Left ventricle myocardium superior (tissue), 1 donor: ENCODE measurements at regions not wholly inside any gene's neighbourhood (a gene's known extent, or its start where the extent isn't known, plus 50 kb on each side); places are given as distances from the start of the nearest gene placed in this dataset.

Experiments used
- ATAC-seq: fragments of 200-7000 bp; cut with Tn5 transposase; one replicate; pipeline ENCODE4 v1.9.1; 2020; ENCODE audit warnings: mild to moderate bottlenecking, moderate library complexity
- DNase-seq: peaks from one replicate; pipeline ENCODE4 v3.0.0-alpha.2; 2020
- intact Hi-C: fragments of 100-400 bp; cut with micrococcal nuclease; formaldehyde crosslinking; loops from one replicate; pipeline ENCODE4 v1.11.0; 2022
- donor health status: DM: no; HTN: yes; CAD: no; lungs with severe emphysema.

- ATAC-seq: no peak
- no peak for DNase-seq
- intact Hi-C loops: loop anchor here (10.0 kb wide), 1 partner anchor 1166 kb away; no protein-coding TSS in a partner anchor
These were observed 109.6 kb upstream of the PAQR3 start for GRCh38 chr4:79048878-79049277.

- intact Hi-C loops: loop anchor here (10.0 kb wide), 1 partner anchor 1167 kb away; no protein-coding TSS in a partner anchor
- no peak for ATAC-seq
- no peak for DNase-seq
These were observed 108.1 kb upstream of the PAQR3 start for GRCh38 chr4:79047316-79047715.

- ATAC-seq (no peak), DNase-seq (no peak)
- intact Hi-C loops: loop anchor here (10.0 kb wide), 1 partner anchor 1169 kb away; no protein-coding TSS in a partner anchor
These were observed 106.9 kb upstream of the PAQR3 start for GRCh38 chr4:79046016-79046592.

GRCh38 chr4:79044141-79044659, 105.0 kb upstream of the PAQR3 start:
- intact Hi-C loops: loop anchor here (10.0 kb wide), 1 partner anchor 1171 kb away; no protein-coding TSS in a partner anchor
- DNase-seq: no peak
- ATAC-seq: no peak

- intact Hi-C loops: loop anchor here (10.0 kb wide), 1 partner anchor 1172 kb away; no protein-coding TSS in a partner anchor
- ATAC-seq: no peak
These were observed 103.9 kb upstream of the PAQR3 start for GRCh38 chr4:79043138-79043537.

GRCh38 chr4:79042079-79042674, 102.9 kb upstream of the PAQR3 start:
- no peak for DNase-seq
- peak; percentile 60 for ATAC-seq
- intact Hi-C loops: loop anchor here (10.0 kb wide), 1 partner anchor 1173 kb away; no protein-coding TSS in a partner anchor

More at GRCh38 chr4:79043138-79043537, 103.9 kb upstream of the PAQR3 start:
- DNase-seq: no peak

- ATAC-seq (no peak), DNase-seq (no peak)
- intact Hi-C loops: no loop called here
These were observed 95.3 kb upstream of the PAQR3 start for GRCh38 chr4:79034544-79034943.

GRCh38 chr4:79030973-79031372, 91.7 kb upstream of the PAQR3 start:
- no peak for DNase-seq
- no peak for ATAC-seq
- intact Hi-C loops: no loop called here

- no peak for ATAC-seq
- intact Hi-C loops: no loop called here
- DNase-seq: no peak
These were observed 88.4 kb upstream of the PAQR3 start for GRCh38 chr4:79027656-79028055.

GRCh38 chr4:79025170-79025569, 85.9 kb upstream of the PAQR3 start:
- intact Hi-C loops: no loop called here
- ATAC-seq: no peak
- DNase-seq: no peak

GRCh38 chr4:79023799-79024770, 84.8 kb upstream of the PAQR3 start:
- ATAC-seq: no peak
- no peak for DNase-seq
- intact Hi-C loops: no loop called here

- no peak for DNase-seq
- intact Hi-C loops: no loop called here
- no peak for ATAC-seq
These were observed 83.3 kb upstream of the PAQR3 start for GRCh38 chr4:79022529-79022928.

GRCh38 chr4:79017481-79017880, 78.2 kb upstream of the PAQR3 start:
- intact Hi-C loops: no loop called here
- DNase-seq: no peak
- ATAC-seq: no peak

GRCh38 chr4:79016878-79017277, 77.6 kb upstream of the PAQR3 start:
- DNase-seq: no peak

GRCh38 chr4:79015411-79015810, 76.2 kb upstream of the PAQR3 start:
- DNase-seq (no peak), ATAC-seq (no peak)
- intact Hi-C loops: no loop called here

More at GRCh38 chr4:79016878-79017277, 77.6 kb upstream of the PAQR3 start:
- intact Hi-C loops: no loop called here
- ATAC-seq: no peak

- DNase-seq: no peak
- intact Hi-C loops: no loop called here
These were observed 75.0 kb upstream of the PAQR3 start for GRCh38 chr4:79014230-79014629.

GRCh38 chr4:79013756-79014155, 74.5 kb upstream of the PAQR3 start:
- ATAC-seq (no peak), DNase-seq (no peak)
- intact Hi-C loops: no loop called here

More at GRCh38 chr4:79014230-79014629, 75.0 kb upstream of the PAQR3 start:
- ATAC-seq: no peak

- intact Hi-C loops: no loop called here
- ATAC-seq (peak; percentile 69), DNase-seq (no peak)
These were observed 51.9 kb upstream of the PAQR3 start for GRCh38 chr4:78990938-78991810.
